ENCODE measurements at regions not wholly inside any gene's neighbourhood (a gene's known extent, or its start where the extent isn't known, plus 50 kb on each side); places are given as distances from the start of the nearest gene placed in this dataset.

DNA sequence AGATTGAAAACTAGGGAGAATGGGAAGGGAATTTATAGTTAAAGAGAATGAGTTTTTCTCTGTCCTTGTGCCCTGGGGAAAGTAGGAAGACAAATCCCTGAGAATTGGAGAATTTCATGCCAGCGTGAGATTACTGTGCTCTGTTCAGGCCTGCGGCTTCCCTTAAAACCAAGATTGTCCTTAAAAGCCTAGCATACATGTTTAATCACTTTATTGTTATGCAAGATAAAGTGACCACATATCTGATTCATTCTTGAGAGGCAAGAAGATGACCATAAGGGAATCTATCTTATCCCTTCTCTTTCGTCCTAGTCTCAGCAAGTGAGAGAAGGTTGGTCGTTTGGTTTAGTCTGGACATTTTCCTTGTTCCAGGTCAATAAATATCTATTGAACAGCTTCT is 75.9 kb downstream of the ADCYAP1 start:
- TF ChIP-seq MYC (IDR thresholded peaks at IDR 0.05; ENCODE audit: low read depth, low read length) = no peak
- TF ChIP-seq, protein P1, sequence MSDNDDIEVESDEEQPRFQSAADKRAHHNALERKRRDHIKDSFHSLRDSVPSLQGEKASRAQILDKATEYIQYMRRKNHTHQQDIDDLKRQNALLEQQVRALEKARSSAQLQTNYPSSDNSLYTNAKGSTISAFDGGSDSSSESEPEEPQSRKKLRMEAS (IDR thresholded peaks at IDR 0.05; ENCODE audit: low read depth, low read length) = no peak
- TF ChIP-seq, protein P2, sequence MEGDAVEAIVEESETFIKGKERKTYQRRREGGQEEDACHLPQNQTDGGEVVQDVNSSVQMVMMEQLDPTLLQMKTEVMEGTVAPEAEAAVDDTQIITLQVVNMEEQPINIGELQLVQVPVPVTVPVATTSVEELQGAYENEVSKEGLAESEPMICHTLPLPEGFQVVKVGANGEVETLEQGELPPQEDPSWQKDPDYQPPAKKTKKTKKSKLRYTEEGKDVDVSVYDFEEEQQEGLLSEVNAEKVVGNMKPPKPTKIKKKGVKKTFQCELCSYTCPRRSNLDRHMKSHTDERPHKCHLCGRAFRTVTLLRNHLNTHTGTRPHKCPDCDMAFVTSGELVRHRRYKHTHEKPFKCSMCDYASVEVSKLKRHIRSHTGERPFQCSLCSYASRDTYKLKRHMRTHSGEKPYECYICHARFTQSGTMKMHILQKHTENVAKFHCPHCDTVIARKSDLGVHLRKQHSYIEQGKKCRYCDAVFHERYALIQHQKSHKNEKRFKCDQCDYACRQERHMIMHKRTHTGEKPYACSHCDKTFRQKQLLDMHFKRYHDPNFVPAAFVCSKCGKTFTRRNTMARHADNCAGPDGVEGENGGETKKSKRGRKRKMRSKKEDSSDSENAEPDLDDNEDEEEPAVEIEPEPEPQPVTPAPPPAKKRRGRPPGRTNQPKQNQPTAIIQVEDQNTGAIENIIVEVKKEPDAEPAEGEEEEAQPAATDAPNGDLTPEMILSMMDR (IDR thresholded peaks at IDR 0.05; ENCODE audit: low read depth, low read length) = no peak
- no peak for TF ChIP-seq POLR2A (IDR thresholded peaks at IDR 0.05; ENCODE audit: extremely low read depth, insufficient read length)
- no peak overlapping the region for H3K4me3 ChIP-seq (ENCODE audit: low read depth, low read length)
- no peak for DNase-seq (ENCODE audit: low read depth)

DNA sequence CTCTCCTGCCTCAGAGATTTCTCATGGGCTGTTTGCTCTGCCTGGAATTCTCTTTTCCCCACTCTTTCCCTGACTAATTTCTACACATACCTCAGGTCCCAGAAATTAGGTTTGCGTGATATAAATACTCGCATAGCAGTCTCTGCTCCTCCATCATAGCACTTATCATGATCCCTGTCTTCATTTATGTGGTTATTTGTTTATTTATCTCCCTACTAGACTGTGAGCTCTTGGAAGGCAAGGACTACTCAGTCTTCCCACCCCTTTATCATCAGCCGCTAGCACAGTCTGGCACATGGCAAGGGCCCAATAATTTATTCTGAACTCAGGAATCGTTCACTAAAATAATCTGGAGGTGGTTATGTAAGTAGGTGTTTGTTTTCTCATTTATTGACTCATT is 79.3 kb downstream of the ADCYAP1 start:
- no peak overlapping the region for H3K4me3 ChIP-seq (ENCODE audit: low read depth, low read length)
- TF ChIP-seq, protein P1 (IDR thresholded peaks at IDR 0.05; ENCODE audit: low read depth, low read length) = no peak
- TF ChIP-seq POLR2A (IDR thresholded peaks at IDR 0.05; ENCODE audit: extremely low read depth, insufficient read length) = no peak
- TF ChIP-seq MYC (IDR thresholded peaks at IDR 0.05; ENCODE audit: low read depth, low read length) = no peak
- TF ChIP-seq, protein P2 (IDR thresholded peaks at IDR 0.05; ENCODE audit: low read depth, low read length) = no peak
- no peak for DNase-seq (ENCODE audit: low read depth)

DNA sequence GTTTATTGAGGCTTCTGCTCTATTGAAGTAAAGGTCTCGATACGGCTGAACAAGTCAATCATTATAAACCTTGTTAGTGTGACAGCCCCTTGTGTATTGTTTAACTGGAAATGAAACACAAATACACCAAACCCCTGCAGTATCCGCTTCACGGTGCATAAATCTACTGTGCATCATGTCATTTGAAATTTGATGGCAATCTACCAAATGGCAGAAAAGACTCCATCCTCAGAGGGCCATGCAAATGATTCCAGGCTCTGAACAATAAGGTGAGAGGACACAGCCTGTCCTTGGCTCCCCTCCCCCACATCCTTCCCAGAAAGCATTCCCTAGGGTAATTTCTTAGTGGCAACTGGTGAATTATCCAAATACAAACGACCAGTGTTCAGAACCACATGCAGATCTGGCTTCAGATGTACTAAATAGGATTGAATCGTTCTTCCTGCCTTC is 80.6 kb downstream of the ADCYAP1 start:
- no peak for DNase-seq (ENCODE audit: low read depth)
- TF ChIP-seq, protein P2 (IDR thresholded peaks at IDR 0.05; ENCODE audit: low read depth, low read length) = no peak
- TF ChIP-seq POLR2A (IDR thresholded peaks at IDR 0.05; ENCODE audit: extremely low read depth, insufficient read length) = no peak
- TF ChIP-seq MYC (IDR thresholded peaks at IDR 0.05; ENCODE audit: low read depth, low read length) = no peak
- TF ChIP-seq, protein P1 (IDR thresholded peaks at IDR 0.05; ENCODE audit: low read depth, low read length) = no peak
- no peak overlapping the region for H3K4me3 ChIP-seq (ENCODE audit: low read depth, low read length)

DNA sequence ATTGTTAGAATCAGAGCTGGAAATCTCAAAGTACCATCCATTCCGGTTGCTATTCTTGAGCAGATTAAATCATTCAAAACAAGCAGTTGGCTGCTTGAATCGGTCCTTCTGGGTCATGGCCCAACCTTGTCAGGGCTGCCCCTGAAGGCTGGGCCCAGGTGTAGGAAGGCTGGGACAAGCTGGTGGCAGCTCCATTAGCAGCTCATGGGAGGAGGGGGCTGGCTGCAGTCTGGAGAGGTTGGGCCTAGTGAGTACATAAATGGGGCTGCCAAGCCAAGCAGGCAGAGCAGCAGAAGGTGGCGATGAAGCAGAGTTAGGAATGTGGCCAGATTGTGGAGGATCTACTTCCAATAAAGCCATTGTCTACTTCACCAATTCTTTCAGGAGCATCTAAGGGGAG is 81.4 kb downstream of the ADCYAP1 start:
- no peak for DNase-seq (ENCODE audit: low read depth)
- H3K4me3 ChIP-seq (ENCODE audit: low read depth, low read length) = no peak overlapping the region
- no peak for TF ChIP-seq MYC (IDR thresholded peaks at IDR 0.05; ENCODE audit: low read depth, low read length)
- TF ChIP-seq, protein P2 (IDR thresholded peaks at IDR 0.05; ENCODE audit: low read depth, low read length) = no peak
- TF ChIP-seq POLR2A (IDR thresholded peaks at IDR 0.05; ENCODE audit: extremely low read depth, insufficient read length) = no peak
- TF ChIP-seq, protein P1 (IDR thresholded peaks at IDR 0.05; ENCODE audit: low read depth, low read length) = no peak

DNA sequence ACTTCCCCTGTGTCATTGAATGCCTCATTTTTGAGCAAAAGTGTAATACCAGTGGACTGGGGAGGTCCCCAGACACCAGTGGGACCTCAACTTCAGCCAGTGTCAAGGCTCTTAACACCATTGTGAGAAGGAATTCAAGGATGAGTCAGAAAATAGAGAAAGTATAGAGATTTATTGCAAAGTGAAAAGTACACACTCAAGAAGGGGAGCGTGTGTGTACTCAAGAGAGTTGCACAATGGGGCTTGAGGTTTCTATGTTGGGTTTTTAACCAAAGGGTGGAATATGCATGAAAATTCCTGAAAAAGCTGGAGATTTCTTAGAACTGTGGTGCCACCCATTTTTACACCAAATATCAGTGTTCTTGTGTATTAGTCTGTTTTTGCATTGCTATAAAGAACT is 81.9 kb downstream of the ADCYAP1 start:
- H3K4me3 ChIP-seq (ENCODE audit: low read depth, low read length) = no peak overlapping the region
- no peak for TF ChIP-seq MYC (IDR thresholded peaks at IDR 0.05; ENCODE audit: low read depth, low read length)
- TF ChIP-seq, protein P2 (IDR thresholded peaks at IDR 0.05; ENCODE audit: low read depth, low read length) = no peak
- no peak for TF ChIP-seq POLR2A (IDR thresholded peaks at IDR 0.05; ENCODE audit: extremely low read depth, insufficient read length)
- TF ChIP-seq, protein P1 (IDR thresholded peaks at IDR 0.05; ENCODE audit: low read depth, low read length) = no peak
- DNase-seq (ENCODE audit: low read depth) = no peak
